ENCODE measurements at regions not wholly inside any gene's neighbourhood (a gene's known extent, or its start where the extent isn't known, plus 50 kb on each side); places are given as distances from the start of the nearest gene placed in this dataset.

DNA sequence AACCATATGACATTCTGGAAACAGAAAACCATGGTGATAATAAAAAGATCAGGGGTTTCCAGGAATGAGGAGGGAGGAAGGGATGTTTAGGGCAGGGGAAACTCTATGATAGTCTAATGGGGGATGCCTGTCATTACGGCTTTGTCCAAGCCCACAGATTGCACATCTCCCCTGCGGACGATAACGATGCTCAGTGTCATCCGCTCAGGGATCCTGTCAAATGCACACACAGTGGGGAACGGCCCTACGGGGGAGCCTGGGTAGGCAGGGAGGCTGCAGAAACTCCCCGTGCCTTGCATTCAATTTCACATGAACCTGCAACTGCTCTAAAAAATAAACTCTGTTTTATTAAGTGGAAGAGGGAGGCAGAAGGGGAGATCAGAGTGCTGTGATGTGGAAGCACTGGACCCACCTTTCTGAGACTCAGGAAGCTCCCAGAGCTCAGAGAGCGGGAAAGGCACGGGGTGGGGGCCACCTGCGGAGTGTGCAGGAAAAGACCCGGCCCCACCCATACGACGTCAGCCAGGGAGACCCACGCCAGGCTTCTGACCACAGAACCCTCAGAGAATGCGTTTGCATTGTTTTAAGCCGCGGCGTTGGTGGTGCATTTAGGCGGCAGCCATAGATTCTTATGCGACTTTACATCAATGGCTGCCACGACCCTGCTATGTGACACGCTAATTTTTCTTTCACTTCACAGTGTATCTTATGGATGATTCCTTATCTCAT, 543.5 kb downstream of the BRD1 start:
- no peak for DNase-seq (ENCODE audit: low read depth)

DNA sequence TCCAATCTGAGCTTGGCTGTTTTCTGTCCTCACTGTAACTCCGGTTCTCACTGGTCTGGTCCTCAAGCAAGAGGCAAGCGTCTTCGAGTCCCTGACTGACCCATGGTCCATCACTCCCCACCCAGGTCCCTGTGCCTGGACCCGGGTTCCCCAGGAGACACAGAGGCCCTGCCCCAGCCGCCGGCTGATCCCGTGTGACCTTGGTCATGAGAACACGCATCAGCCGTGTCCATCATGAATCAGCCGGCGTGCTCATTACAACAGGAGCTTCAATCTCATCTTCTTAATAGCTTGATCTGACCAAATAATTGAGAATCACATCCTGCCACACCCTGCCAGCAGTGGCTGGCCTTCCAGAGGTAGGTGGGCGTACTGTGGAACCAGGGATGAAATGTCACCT, 545.1 kb downstream of the BRD1 start:
- DNase-seq (ENCODE audit: low read depth) = no peak

DNA sequence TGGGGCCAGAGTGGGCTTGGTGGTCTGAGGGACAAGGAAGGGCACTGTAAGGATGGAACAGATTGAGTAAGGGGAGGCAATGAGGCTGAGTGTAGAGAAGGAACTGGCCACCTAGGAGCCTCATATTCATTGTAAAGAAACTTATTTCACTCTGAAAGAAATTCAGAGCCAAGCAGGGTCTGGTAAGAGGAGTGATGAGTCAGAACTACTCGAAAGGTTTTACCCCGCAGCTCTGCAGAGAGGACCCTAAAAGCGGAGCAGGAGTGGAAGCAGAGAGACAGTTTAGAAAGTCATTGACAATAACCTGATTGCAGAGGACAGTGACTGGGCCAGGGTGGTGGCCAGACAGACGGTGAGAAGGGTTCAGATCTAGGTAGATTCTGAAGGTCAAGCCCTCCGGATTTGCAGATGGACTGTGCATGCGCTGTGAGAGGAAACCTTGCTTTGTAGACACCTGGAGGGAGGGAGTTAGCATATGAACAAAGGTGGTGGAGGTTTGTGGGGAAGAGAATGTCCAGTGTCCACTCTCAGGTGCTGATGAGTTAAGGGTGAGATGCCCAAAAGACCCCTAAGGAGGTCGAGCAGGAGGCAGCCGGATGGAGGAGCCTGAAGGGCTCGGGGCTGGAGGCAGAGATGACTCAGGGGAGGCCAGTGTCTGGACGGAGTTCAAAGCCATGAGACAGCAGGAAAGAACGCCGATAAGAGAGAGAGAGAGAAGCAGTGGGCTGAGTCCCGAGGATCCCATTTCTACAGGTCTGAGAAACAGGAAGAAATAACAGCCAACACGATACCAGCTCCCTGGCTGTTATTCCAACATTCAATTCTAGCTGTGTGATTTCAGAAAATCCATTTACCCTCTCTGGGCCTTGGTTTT, 546.0 kb downstream of the BRD1 start:
- DNase-seq (ENCODE audit: low read depth) = no peak

DNA sequence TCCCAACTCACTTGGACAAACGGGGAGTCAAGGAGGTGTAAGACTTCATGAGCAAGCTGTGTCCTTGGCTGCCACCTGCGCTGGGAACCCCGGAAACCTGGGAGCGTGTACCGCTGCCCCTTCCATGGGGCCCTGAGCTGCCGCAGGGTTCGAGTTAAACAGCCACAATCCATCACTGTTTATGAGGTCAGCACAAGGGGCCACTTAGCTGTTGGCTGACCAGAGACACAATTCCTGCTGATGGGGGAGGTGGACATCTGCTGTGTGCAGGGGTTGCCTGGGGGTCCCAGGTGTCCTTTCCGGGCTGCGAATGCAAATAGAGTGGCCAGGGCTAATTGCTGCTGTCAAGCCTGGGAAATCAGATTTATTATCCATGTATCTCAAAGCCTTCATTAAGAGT, 549.3 kb downstream of the BRD1 start:
- DNase-seq (ENCODE audit: low read depth) = no peak

DNA sequence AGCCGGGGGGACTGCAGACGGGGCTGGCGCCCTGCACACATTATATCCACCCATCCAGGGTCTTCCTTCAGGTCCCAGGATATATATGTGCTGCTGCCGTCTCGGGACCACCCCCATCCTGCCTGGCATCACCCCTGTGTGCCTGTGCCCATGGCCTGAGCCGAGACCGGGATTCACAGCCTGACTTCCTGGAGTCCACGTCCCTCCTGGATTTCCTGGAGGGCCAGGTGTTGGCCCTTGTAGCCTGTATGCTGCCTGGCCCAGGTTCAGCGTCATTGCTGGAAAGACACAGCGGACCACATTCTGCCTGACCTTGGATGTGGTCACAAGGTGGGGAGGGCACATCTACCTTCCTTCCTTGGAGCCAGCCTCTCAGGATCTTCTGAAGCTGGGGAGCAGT, 551.1 kb downstream of the BRD1 start:
- DNase-seq (ENCODE audit: low read depth) = no peak

DNA sequence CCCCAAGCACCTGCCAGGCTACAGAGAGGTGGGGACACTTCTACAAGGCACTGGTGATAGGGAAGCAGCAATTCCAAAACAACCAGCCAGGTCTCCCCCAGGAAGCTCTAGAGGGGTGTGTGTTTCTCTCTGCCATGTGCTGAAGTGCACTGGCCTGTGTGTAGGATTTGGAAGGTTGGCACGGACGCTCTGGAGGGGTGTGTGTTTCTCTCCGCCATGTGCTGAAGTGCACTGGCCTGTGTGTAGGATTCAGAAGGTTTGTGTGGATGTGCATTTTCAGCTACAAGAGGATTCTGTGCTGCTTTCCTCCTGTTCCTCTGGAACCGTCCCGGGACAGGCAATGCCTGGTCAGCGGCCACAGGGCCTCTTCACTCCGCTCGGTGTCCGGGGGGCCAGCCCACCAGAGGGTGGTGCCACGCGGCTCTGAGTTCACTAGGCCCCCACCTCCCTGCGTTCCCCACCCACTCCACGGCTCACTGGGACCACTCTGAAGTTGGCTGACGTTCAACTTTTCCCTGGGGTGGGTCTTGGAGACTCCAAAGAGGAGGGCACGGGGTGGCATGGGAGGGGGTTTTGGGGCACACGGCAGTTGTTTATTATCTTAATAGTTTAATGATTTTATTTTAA, 552.8 kb downstream of the BRD1 start:
- DNase-seq (ENCODE audit: low read depth) = no peak

DNA sequence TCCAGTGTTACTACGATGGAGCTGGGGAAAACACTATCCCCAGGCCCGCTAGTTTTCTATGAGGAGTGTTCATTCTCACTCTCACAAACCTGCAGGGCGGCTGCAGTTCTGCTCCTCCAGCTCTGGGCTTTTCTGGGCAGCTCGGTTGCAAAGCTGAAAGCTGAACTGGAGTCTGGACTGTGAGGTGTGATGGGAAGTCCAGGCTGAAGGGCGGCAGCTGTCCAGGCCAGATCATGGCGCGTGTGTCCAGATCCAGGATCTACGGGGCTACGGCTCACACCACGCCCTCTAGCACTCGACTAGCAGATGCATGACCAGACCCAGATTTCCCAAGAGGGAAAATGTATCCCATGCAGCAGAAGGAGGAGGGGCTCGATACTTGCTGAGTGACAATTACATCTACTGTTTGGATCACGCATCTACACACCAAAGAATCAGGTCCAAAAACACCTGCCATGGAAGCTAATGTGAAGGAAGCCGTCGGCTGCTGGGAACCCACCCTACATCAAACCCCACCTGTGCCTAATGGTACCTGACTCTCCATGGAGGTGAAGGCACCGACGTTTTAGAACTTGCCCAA, 555.0 kb downstream of the BRD1 start:
- no peak for DNase-seq (ENCODE audit: low read depth)

DNA sequence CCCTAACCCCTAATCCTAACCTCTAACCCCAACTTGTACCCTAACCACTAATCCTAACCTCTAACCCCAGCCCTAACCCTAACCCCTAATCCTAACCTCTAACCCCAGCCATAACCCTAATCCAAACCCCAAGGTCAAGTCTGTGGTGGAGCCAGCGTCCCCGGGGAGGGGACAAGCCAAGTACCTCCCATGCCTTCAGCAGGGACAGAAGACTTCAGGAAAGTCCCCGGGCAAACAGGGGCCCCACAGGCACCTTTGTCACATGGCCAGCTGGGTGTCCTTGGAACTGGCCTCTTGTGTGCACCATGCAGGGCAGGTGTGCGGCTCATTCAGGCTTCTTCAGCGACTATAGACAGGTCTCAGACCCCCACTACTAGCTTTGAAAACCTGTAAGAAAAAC, 555.8 kb downstream of the BRD1 start:
- no peak for DNase-seq (ENCODE audit: low read depth)

DNA sequence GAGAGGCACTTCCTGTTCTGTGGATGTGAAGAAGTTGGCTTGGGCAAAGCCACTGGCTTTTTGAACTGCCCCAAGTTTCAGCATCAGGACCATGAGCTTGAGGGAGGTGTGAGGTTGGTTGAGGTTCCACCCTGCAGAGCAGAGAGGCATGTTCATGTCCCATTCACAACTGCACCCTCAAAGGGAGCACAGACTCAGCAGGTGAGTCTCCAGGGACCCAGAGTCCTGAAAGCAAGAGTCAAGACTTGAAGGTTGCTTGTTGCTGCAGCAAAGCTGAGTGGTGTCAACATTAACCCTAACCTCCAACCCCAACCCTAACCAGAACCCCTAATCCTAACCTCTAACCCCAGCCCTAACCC, 556.3 kb downstream of the BRD1 start:
- DNase-seq (ENCODE audit: low read depth) = no peak

DNA sequence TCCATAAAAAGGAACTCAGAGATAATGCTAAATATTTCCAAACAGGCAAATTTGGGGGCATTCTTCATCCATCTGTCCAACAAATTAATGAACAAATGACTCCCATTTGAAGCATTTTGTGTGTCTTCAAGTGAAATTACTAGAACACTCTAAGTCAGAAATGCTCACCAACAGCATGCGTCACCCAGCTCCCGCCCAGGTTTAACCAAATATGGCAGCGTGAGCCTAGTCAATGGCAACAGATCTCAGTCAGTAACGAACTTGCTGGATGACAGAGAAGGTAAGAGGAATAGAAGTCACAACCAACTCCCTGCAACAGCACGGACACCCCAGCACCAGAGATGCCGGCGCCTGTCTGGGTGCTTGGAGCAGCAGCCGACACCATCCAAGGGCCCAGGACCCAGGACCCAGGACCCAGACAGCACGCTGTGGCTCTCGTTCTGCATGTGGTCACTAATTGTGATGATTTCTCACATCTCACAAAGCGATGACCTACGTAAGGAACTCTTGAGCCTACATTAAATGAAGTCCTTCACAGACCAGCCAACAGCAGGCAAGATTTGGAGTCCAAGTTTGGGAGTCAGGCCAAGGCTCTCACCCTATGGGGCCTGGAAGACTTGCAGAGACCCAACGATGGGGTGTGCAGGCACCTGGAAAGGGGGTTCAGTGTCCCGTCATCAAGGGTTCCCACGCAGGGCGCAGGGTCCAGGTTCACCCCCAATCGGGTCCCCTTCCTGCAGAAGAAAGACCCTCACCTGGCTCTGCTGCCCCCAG, 556.9 kb downstream of the BRD1 start:
- no peak for DNase-seq (ENCODE audit: low read depth)

DNA sequence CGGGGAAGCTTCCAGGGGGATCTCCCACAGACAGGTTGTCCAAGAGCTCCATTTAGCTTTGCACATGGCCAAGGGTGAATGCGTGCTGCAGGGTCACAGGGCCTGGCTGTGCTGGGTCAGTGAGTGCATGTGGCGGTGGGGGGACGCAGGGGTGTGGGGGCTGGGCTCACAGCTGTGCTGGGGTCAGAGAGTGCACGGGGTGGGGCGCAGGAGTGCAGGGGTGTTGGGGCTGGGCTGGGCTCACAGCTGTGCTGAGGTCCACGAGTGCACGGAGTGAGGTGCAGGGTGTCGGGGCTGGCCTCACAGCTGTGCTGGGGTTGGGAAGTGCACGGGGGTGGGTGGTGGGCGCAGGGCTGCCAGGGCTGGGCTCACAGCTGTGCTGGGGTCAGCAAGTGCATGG, 557.7 kb downstream of the BRD1 start:
- DNase-seq (ENCODE audit: low read depth) = no peak

DNA sequence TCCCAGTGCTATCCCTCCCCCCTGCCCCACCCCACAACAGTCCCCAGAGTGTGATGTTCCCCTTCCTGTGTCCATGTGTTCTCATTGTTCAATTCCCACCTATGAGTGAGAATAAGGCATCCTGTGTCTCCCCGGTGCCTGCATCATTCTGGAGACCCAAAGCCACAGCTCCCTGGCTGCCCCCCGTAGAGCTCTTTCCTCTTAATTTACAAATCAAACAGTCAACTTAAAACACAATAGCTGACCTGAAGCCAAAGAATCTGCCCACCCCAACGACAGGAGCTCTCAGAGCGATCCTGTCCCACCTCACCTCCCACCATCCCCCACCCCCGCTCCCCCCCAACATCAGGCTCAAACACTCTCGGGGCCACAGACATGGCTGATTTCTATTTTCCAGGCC, 558.3 kb downstream of the BRD1 start:
- DNase-seq (ENCODE audit: low read depth) = no peak

DNA sequence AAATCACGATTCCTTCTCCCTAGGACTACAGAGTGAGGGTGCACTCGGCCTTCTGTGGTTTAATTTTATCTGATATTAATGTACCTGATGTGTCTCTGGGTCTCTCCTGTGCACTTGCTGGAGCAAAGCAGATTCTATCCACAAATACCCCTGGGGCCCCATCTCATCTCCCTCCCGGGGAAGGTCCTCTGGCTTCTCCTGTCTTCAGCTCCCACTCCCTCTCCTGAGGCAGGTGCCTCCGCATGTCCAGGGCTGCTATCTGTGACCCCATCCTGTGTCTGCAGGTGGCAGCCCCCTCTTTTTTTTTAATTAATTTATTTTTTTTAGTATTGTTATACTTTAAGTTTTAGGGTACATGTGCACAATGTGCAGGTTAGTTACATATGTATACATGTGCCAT, 558.7 kb downstream of the BRD1 start:
- no peak for DNase-seq (ENCODE audit: low read depth)

DNA sequence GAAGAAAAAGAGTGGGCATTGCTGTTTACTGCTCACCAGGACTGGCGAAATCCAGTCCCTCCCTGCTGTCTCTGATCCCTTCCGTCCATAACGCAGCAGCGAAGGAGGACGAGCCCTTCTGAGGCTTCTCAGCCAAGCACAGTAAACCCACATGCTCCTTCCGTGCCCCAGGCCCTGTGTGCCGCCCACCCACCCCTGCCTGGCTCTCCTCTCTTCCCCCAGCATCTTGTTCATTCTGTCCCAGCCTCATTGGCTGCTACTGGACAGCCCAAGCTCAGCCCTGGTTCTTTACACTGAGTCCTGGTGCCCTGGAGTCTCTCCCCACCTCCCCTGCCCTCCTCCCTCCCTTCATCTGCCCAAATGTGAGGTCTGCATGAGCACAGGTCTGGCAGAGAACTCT, 559.7 kb downstream of the BRD1 start:
- DNase-seq (ENCODE audit: low read depth) = no peak

DNA sequence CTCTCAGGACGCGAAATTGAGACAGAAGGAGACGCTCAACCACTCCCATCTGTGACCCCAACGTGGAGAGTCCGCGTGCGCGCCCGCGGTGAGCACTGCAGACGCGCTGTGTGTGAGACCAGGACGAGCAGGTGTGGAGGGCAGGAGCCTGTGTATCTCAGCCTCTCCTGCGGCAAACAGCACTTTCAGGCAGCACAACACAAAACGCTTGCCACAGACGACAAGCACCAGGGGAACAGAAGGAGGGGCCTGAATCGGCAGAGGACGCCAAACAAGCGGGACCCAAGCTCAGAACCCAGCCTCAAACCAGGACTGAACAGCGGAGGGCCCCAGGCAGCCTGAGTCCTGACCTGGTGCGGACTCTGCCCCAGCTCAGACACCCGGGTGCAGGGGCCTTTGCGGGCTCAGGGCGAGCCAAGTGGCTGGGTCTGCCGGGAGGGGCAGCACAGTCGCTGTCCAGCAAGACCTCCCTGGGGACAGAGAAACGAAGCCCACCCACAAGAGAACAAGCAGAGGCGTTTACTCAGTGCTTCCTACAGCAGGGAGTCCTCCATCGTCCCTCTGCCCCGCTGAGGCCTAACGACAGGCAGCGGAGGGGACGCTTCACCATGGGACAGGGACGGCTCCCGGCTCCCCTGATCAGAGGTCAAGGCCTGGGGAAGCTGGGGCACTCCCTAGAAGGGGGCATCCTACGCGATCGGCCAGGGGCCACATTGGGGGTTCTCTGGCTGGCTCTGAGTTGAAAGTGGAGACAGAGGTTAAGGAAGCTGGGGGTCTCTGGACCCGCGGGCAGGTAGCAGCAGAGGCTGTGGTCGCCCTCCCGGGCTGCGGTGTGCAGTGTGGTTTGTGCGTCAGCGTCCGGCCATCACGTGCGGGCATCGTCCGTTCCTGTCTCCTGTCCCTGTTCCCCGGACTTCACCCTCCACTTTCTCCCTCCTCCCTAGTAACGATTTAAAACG, 560.8 kb downstream of the BRD1 start:
- no peak for DNase-seq (ENCODE audit: low read depth)

DNA sequence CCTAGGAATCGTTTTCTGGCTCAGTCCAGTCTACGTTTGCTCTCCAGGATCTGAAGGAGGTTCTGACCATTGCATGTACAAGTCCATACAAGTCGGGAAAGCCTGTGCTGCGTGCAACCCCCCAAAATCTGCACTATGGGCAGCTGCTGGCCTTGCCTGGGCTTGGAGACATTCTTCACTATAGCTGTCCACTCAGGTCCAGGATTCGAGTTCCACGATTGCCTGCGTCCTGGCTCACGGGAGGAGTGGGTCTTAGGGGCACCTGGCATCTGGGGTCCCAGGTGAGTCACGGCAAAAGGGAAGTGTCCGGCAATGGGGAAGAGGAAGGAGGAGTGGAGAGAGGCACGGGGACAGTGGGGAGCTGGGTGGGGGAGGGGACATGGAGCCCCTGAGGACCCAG, 563.0 kb downstream of the BRD1 start:
- DNase-seq (ENCODE audit: low read depth) = no peak

DNA sequence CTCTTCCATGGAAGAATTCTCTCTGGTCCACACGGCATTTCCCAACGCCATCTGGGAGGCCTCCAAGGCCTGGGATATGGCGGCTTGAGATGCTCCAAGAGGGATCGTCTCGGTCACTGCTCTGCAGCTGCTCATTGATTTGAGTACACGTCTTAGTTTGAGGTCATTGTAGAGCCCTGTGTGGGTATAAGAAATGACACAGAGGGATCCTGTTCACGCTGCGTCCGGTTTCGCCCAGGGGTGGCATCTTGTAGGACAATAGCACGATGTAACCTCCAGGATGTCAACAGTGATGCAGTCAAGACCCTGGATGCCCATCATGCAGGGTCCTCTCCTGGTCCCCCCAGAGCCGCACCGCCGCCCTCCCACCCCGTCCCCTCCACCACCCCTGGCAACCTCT, 564.6 kb downstream of the BRD1 start:
- DNase-seq (ENCODE audit: low read depth) = no peak

DNA sequence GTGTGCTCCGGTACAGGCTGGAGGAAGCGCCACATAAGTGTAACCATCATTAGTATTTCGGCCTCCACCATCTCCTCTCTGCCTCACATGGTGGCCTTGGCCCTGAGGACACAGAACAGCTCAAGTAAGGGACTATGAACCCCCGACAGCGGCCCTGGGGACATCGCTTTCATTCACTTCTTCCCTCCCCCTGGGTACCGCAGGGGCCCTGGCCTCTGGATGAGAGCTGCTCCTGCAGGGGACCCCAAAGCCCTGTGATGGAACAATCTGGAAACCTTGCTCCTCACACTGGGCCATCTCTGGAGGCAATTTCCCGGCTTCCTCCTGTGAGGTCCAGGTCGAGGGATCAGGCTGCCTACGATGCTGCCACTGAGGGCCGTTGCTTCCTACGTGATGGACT, 565.5 kb downstream of the BRD1 start:
- no peak for DNase-seq (ENCODE audit: low read depth)

DNA sequence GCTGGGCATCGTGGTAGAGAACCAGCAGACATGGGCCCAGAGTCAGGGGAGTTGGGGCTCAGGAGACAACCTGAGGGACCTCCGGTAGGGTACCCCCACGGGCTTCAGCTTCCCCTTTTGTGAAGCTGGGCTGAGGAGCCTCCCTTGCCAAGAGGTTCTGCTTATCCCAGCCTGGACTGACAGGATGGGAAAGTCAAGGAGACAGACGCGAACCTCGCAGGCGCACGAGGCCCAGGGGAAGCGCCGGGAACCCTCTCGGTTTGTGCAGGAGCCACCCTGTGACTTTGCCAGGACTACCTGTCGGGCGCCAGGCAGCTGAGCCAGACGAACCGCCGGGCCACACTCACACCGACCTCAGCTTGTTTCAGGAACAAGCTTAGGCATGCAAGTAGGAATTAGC, 566.1 kb downstream of the BRD1 start:
- DNase-seq (ENCODE audit: low read depth) = no peak

DNA sequence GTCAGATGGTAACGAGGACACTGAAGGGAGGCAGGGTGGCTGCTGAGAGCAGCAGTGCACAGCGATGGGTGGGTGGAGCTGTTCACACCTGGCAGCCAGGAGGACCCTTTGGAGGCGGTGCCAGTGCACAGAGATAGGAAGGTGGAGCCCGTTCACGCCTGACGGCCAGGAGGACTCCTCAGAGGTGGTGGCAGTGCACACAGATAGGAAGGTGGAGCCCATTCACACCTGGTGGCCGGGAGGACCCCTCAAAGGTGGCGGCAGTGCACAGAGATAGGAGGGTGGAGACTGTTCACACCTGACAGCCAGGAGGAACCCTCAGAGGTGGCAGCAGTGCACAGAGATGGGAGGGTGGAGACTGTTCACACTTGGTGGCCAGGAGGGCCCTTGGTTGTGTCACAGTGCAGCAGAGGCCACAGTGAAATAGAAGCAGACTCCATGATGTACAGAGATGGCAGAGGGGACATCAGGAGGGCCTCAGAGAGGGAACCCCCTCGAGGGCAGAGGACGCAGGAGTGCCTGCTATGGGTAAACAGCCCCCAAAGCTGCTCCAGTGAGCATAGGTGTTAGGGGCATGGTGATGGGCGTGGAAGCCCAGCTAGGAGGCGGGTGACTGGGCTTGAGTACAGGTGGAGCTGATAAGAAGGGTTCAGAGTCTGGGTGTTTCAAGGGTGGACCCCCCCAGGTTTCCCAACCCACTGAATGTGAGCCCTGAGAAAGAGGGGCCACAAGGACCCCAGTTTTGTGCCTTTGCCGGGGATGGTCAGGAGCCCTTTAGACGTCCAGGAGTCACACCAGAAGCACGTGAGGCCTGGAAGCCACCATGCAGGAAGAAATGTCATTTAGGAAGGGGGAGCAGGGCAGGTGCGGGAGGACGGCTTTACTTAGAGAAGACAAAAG, 566.7 kb downstream of the BRD1 start:
- no peak for DNase-seq (ENCODE audit: low read depth)
